ENCODE measurements at regions not wholly inside any gene's neighbourhood (a gene's known extent, or its start where the extent isn't known, plus 50 kb on each side); places are given as distances from the start of the nearest gene placed in this dataset.
"Not testable (repeated sequence)": the region's sequence is repeated elsewhere in the genome, so short reads cannot be mapped to it uniquely, and the experiment has no call there.

- not testable (repeated sequence) for DNase-seq (ENCODE audit: low read depth); H3K4me3 ChIP-seq (ENCODE audit: low read length)
Measured at GRCh38 chr3:197459571-197459970, 96.2 kb downstream of the BDH1 start.

- no peak for TF ChIP-seq CTCF (conservative IDR thresholded peaks at IDR 0.05; ENCODE audit: low read length)
- no peak for DNase-seq (ENCODE audit: low read depth)
- no peak overlapping the region for H3K4me3 ChIP-seq (ENCODE audit: low read length)
Measured at GRCh38 chr3:197458906-197459470, 96.8 kb downstream of the BDH1 start.

- H3K4me3 ChIP-seq (ENCODE audit: low read length) = no peak overlapping the region
- DNase-seq (ENCODE audit: low read depth) = no peak
- TF ChIP-seq CTCF (conservative IDR thresholded peaks at IDR 0.05; ENCODE audit: low read length) = peak; percentile 12; the same call in 1 of the 2 replicates
Measured at GRCh38 chr3:197458179-197458707, 97.5 kb downstream of the BDH1 start.

GRCh38 chr3:197456261-197457091, 99.3 kb downstream of the BDH1 start:
- peak overlapping the region; percentile 67 for H3K4me3 ChIP-seq (ENCODE audit: low read length)
- DNase-seq (ENCODE audit: low read depth) = peak; percentile 94
- no peak for TF ChIP-seq CTCF (conservative IDR thresholded peaks at IDR 0.05; ENCODE audit: low read length)

GRCh38 chr3:197454841-197455240, 100.9 kb downstream of the BDH1 start:
- not testable (repeated sequence) for H3K4me3 ChIP-seq (ENCODE audit: low read length); DNase-seq (ENCODE audit: low read depth)

GRCh38 chr3:197454014-197454413, 101.8 kb downstream of the BDH1 start:
- TF ChIP-seq CTCF (conservative IDR thresholded peaks at IDR 0.05; ENCODE audit: low read length) = peak; percentile 47
- no peak overlapping the region for H3K4me3 ChIP-seq (ENCODE audit: low read length)
- DNase-seq (ENCODE audit: low read depth) = peak; percentile 43

- DNase-seq (ENCODE audit: low read depth) = no peak
- no peak overlapping the region for H3K4me3 ChIP-seq (ENCODE audit: low read length)
- TF ChIP-seq CTCF (conservative IDR thresholded peaks at IDR 0.05; ENCODE audit: low read length) = no peak
Measured at GRCh38 chr3:197450810-197451209, 105.0 kb downstream of the BDH1 start.

GRCh38 chr3:197450308-197450707, 105.5 kb downstream of the BDH1 start:
- H3K4me3 ChIP-seq (ENCODE audit: low read length) = no peak overlapping the region
- no peak for DNase-seq (ENCODE audit: low read depth)
- TF ChIP-seq CTCF (conservative IDR thresholded peaks at IDR 0.05; ENCODE audit: low read length) = no peak

- DNase-seq (ENCODE audit: low read depth); H3K4me3 ChIP-seq (ENCODE audit: low read length): not testable (repeated sequence)
Measured at GRCh38 chr3:197449181-197449580, 106.6 kb downstream of the BDH1 start.

GRCh38 chr3:197447781-197448180, 108.0 kb downstream of the BDH1 start:
- H3K4me3 ChIP-seq (ENCODE audit: low read length); DNase-seq (ENCODE audit: low read depth): not testable (repeated sequence)
